ENCODE measurements at regions not wholly inside any gene's neighbourhood (a gene's known extent, or its start where the extent isn't known, plus 50 kb on each side); places are given as distances from the start of the nearest gene placed in this dataset.

DNA sequence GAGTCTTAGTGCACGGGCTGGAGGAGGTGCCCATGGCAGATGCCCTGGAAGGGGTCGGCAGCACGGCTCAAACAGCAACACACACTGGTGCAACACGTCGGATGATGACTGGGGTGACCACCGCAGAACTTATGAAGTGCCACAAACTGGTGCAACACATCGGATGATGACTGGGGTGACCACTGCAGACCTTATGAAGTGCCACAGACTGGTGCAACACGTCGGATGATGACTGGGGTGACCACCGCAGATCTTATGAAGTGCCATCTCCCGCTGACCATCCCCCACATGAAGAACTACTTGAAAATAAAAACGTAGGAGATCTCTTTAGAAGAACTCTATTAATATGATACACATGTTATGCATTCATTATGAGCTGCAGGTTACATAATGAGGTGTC, 218.3 kb downstream of the TBXT start:
- no peaks in the 10 kb centered on the region for H3K27me3 ChIP-seq (ENCODE audit: insufficient read depth, low read length)
- H3K4me1 Mint-ChIP-seq (ENCODE audit: low read depth, unreplicated experiment) = no peaks in the 10 kb centered on the region
- no peak overlapping the region for H3K9ac ChIP-seq (ENCODE audit: low read length)
- no peaks in the 10 kb centered on the region for H3K36me3 Mint-ChIP-seq (ENCODE audit: low read depth, unreplicated experiment)
- H3K27me3 Mint-ChIP-seq (ENCODE audit: low read depth, unreplicated experiment) = peaks cover 19% of the 10 kb centered on the region
- no peaks in the 10 kb centered on the region for H3K4me1 ChIP-seq (ENCODE audit: insufficient read depth, low read length)
- H3K79me2 ChIP-seq (ENCODE audit: insufficient read depth, low read length) = no peaks in the 10 kb centered on the region
- no peak overlapping the region for H3K4me3 Mint-ChIP-seq (ENCODE audit: unreplicated experiment)
- H3K4me2 ChIP-seq (ENCODE audit: low read length) = no peak overlapping the region
- no peak overlapping the region for H3K27ac ChIP-seq (ENCODE audit: low read depth, low read length)
- DNase-seq (ENCODE audit: low read depth) (no peak), FAIRE-seq (no peak)
- H2AFZ ChIP-seq (ENCODE audit: low read depth, low read length) = no peak overlapping the region
- peaks cover 4% of the 10 kb centered on the region for H3K9me3 Mint-ChIP-seq (ENCODE audit: unreplicated experiment)
- no peaks in the 10 kb centered on the region for H3K9me3 ChIP-seq (ENCODE audit: insufficient read depth, low read depth, low read length)
- no peaks in the 10 kb centered on the region for H4K20me1 ChIP-seq (ENCODE audit: insufficient read depth, low read length)
- no peak overlapping the region for H3K4me3 ChIP-seq (ENCODE audit: insufficient read depth, low read depth, low read length)
- TF ChIP-seq EZH2 (IDR thresholded peaks at IDR 0.05; ENCODE audit: insufficient read depth, low read length) = no peak
- no peaks in the 10 kb centered on the region for H3K36me3 ChIP-seq (ENCODE audit: insufficient read depth, low read length)
- no peak overlapping the region for H3K27ac Mint-ChIP-seq (ENCODE audit: unreplicated experiment)

DNA sequence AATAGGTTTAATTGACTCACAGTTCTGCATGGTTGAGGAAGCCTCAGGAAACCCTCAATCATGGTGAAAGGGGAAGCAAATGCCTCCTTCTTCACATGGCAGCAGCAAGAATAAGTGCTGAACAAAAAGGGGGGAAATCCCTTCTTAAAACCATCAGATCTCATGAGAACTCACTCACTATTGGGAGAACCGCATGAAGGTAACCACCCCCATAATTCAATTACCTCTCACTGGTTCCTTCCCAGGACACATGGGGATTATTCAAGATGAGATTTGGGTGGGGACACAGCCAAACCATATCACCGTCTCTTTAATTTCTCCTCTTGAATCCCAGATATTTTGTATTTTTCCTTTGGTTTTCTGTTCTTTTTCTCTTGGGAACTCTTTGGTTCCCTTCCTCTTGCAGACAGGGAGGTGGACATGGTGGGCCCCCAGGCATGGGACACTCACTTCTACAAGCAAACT, 223.6 kb downstream of the TBXT start:
- H3K27me3 Mint-ChIP-seq (ENCODE audit: low read depth, unreplicated experiment) = peaks cover 9% of the 10 kb centered on the region
- H3K27me3 ChIP-seq (ENCODE audit: insufficient read depth, low read length) = no peaks in the 10 kb centered on the region
- DNase-seq (ENCODE audit: low read depth) = no peak
- H4K20me1 ChIP-seq (ENCODE audit: insufficient read depth, low read length) = no peaks in the 10 kb centered on the region
- no peaks in the 10 kb centered on the region for H3K4me1 ChIP-seq (ENCODE audit: insufficient read depth, low read length)
- peaks cover 10% of the 10 kb centered on the region for H3K9me3 Mint-ChIP-seq (ENCODE audit: unreplicated experiment)
- H3K4me3 Mint-ChIP-seq (ENCODE audit: unreplicated experiment) = no peak overlapping the region
- H3K4me2 ChIP-seq (ENCODE audit: low read length) = no peak overlapping the region
- no peaks in the 10 kb centered on the region for H3K4me1 Mint-ChIP-seq (ENCODE audit: low read depth, unreplicated experiment)
- FAIRE-seq = no peak
- H3K79me2 ChIP-seq (ENCODE audit: insufficient read depth, low read length) = no peaks in the 10 kb centered on the region
- no peak overlapping the region for H3K9ac ChIP-seq (ENCODE audit: low read length)
- H3K36me3 ChIP-seq (ENCODE audit: insufficient read depth, low read length) = no peaks in the 10 kb centered on the region
- H3K27ac Mint-ChIP-seq (ENCODE audit: unreplicated experiment) = no peak overlapping the region
- H3K36me3 Mint-ChIP-seq (ENCODE audit: low read depth, unreplicated experiment) = no peaks in the 10 kb centered on the region
- TF ChIP-seq EZH2 (IDR thresholded peaks at IDR 0.05; ENCODE audit: insufficient read depth, low read length) = no peak
- TF ChIP-seq, protein P1, sequence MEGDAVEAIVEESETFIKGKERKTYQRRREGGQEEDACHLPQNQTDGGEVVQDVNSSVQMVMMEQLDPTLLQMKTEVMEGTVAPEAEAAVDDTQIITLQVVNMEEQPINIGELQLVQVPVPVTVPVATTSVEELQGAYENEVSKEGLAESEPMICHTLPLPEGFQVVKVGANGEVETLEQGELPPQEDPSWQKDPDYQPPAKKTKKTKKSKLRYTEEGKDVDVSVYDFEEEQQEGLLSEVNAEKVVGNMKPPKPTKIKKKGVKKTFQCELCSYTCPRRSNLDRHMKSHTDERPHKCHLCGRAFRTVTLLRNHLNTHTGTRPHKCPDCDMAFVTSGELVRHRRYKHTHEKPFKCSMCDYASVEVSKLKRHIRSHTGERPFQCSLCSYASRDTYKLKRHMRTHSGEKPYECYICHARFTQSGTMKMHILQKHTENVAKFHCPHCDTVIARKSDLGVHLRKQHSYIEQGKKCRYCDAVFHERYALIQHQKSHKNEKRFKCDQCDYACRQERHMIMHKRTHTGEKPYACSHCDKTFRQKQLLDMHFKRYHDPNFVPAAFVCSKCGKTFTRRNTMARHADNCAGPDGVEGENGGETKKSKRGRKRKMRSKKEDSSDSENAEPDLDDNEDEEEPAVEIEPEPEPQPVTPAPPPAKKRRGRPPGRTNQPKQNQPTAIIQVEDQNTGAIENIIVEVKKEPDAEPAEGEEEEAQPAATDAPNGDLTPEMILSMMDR (IDR thresholded peaks at IDR 0.05; ENCODE audit: insufficient read depth, low read depth, low read length) = no peak
- H3K4me3 ChIP-seq (ENCODE audit: insufficient read depth, low read depth, low read length) = no peak overlapping the region
- H3K9me3 ChIP-seq (ENCODE audit: insufficient read depth, low read depth, low read length) = peaks cover 4% of the 10 kb centered on the region
- H3K27ac ChIP-seq (ENCODE audit: low read depth, low read length) = no peak overlapping the region
- no peak overlapping the region for H2AFZ ChIP-seq (ENCODE audit: low read depth, low read length)

GRCh38 chr6:165941786-165942185, 225.9 kb downstream of the TBXT start:
- H3K9me3 Mint-ChIP-seq (ENCODE audit: unreplicated experiment) = peaks cover 8% of the 10 kb centered on the region
- H3K4me3 Mint-ChIP-seq (ENCODE audit: unreplicated experiment) = no peak overlapping the region
- DNase-seq (ENCODE audit: low read depth) (no peak), FAIRE-seq (no peak)
- Histone ChIP-seq H3K9me3 (ENCODE audit: insufficient read depth, low read depth, low read length) (peaks cover 4% of the 10 kb centered on the region), H4K20me1 (ENCODE audit: insufficient read depth, low read length) (no peaks in the 10 kb centered on the region), H3K27me3 (ENCODE audit: insufficient read depth, low read length) (no peaks in the 10 kb centered on the region), H3K27ac (ENCODE audit: low read depth, low read length) (no peak overlapping the region), H3K4me1 (ENCODE audit: insufficient read depth, low read length) (no peaks in the 10 kb centered on the region), H3K79me2 (ENCODE audit: insufficient read depth, low read length) (no peaks in the 10 kb centered on the region), H3K4me2 (ENCODE audit: low read length) (no peak overlapping the region), H3K4me3 (ENCODE audit: insufficient read depth, low read depth, low read length) (no peak overlapping the region), H3K36me3 (ENCODE audit: insufficient read depth, low read length) (no peaks in the 10 kb centered on the region), H3K9ac (ENCODE audit: low read length) (no peak overlapping the region), H2AFZ (ENCODE audit: low read depth, low read length) (no peak overlapping the region)
- no peaks in the 10 kb centered on the region for H3K36me3 Mint-ChIP-seq (ENCODE audit: low read depth, unreplicated experiment)
- peaks cover 7% of the 10 kb centered on the region for H3K27me3 Mint-ChIP-seq (ENCODE audit: low read depth, unreplicated experiment)
- H3K27ac Mint-ChIP-seq (ENCODE audit: unreplicated experiment) = no peak overlapping the region
- H3K4me1 Mint-ChIP-seq (ENCODE audit: low read depth, unreplicated experiment) = no peaks in the 10 kb centered on the region
- TF ChIP-seq, protein P1 (IDR thresholded peaks at IDR 0.05; ENCODE audit: insufficient read depth, low read depth, low read length) = no peak
- TF ChIP-seq EZH2 (IDR thresholded peaks at IDR 0.05; ENCODE audit: insufficient read depth, low read length) = no peak
